Activated CD8-positive, alpha-beta memory T cell treated with anti-CD3 and anti-CD28 coated beads for 24 hours (primary cell): ENCODE measurements at regions not wholly inside any gene's neighbourhood (a gene's known extent, or its start where the extent isn't known, plus 50 kb on each side); places are given as distances from the start of the nearest gene placed in this dataset.
"Not testable (repeated sequence)": the region's sequence is repeated elsewhere in the genome, so short reads cannot be mapped to it uniquely, and the experiment has no call there.

Experiments
- DNase-seq: peaks from one replicate; pipeline ENCODE4 v3.0.0-alpha.2; 2020

DNA sequence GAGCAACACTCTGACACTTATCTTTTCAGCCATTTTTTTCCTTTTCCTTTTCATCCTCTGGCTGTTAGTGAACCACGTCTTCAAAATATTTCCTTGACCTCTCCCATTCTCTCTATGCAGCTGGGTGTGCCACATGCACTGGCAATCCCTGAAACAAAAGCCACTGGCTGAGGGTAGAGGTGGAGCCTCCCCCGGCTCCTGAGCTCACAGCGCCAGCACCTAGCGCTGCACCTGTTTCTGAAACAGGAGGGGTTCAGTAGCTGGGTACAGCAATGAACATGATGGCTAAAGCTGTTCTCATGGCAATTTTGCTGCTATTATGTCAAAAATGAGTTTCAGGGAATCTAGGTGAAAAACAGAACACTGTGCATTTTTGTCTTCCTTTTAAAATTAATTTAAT is 314.7 kb upstream of the ATP10A start:
- no peak for DNase-seq

DNA sequence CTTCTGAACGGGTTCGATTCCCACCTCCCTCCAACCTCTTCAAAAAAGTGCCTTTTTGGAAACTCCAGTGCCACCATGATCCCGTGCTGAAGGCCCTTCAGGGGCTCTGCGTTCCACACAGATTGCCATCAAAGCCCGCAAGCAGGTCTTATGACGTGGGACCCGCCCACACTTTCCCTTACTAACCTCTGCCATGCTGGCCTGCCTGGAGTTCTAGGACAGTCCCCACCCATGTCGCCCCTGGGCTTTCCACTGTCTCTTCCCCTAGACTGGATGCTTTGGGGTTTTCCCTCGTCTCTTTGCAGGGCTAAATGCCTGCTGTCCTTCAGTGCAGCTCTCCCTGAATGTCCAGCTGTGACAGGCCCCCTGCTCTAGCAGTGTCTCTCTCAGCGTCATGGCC is 313.7 kb upstream of the ATP10A start:
- no peak for DNase-seq

DNA sequence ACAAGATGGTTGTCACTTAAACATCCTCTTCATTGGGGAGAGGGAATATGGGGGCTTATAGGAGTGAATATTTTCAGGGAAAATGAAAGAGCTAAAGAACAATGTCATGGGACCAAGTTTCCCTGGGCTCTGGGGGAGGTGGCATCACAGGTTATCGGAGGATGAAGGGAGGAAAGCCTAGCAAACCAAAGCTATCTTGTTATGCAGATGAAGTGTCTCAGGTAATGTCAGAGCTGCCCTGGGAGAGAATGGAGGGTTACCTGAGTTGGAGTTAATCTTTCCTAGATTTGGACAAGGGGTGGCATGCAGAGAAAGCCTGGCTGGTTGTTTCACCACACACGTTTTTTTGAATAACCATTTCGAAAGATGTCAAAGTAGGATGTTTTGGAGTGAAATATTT is 308.1 kb upstream of the ATP10A start:
- DNase-seq, result no peak

DNA sequence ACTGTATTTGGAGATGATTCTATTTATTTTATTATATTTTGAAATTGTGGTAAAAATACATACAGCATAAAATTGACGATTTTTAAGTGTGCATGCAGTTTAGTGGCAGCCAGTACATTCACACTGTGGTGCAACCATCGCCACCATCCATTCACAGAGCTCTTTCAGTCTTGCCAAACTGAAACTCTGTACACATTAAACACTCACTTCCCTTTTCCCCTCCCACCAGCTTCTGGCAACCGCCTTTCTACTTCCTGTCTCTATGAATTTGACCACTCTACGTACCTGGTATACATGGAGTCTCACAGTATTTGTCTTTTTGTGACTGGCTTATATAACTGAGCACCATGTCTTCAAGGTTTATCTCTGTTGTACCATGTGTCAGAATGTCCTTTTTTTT is 303.3 kb upstream of the ATP10A start:
- no peak for DNase-seq

DNA sequence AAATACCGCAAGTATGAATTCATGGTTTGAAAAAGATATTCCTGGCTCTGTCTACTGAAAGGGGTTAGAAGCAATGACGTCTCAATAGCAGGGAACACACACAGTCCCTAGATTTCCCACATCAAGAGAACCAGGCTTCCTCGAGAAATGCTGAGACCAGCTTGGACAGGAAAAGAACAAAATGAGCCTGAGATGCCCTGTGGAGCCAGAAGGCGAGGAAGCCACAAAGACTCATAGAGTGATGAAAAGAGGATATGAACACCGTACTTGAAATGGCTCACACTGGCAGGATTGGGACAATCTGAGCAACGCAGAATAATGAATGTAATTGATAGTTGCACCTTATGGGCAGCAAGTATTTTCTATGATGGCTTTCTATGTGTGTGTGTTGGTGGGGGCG is 302.4 kb upstream of the ATP10A start:
- no peak for DNase-seq

DNA sequence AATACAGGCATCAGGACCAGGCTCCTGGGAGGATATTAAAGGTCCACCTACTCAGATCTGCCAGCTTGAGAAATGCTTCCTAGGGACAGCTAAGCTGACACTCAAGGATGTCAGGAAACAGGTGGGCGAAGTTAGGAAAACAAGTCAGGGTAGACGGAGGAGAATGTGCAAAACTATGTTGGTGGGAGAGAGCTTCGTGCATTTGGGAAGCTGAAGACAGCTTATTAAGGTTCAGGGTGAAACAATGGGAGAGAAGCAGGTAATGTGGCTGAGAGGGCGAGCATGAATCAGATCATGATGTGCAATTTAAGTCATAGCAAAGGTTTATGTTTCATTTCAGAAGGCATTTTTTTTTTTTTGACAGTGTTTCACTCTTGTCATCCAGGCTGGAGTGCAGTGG is 297.2 kb upstream of the ATP10A start:
- no peak for DNase-seq

DNA sequence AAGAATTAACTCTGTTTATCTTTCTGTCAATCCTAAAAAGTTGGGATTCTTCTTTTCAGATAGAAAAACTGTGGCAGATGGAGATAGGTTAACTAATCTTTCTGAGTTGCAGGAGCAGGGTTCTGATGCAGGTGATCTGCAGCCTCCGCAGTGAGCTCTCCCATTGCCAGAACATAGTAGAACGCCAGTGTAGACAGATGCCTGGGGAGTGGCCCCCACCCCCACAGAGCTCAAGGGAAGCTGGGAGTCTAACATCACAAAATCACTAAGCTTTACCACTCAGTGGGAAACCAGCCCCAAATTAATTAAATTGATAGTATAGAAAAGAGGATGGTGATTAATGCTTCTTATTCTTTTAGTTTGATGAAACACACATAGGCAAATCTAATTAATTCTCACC is 295.0 kb upstream of the ATP10A start:
- no peak for DNase-seq

DNA sequence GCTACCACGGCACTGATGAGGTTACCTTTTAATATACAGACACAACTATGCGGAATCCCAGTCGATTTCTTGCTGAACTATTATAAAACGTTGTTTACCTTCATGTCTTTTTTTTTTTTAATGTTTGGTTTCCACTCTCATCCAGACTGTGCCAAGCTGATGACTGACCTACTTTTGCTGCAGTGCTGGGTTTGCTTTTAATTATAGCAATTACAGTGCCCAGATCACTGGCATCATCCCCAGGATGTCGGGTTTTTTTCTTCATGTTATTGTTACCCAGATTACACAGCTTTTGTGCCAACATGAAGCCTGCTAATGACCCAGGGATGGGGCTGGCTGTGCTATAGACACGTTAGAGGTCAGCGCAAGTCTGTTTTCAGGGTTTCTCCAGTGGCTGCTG is 294.0 kb upstream of the ATP10A start:
- no peak for DNase-seq

DNA sequence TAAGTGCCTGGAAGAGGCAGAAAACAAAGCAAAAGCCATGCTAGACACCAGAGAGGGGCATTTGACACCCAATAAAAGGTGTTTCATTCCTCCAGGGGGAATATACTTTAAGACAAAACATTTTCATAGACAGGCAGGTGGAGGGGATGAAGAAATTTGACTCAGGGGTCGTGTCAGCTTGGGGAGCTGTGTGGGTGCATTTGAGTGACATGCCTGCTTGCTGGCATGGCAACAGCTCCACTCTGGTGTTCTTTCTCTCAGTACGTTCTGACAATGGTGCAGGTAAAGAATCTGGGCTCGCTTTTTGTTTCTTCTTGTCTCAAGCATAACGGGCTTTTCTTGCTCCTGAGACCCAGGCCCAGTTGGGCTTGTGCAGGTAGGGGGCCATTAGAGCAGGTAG is 292.9 kb upstream of the ATP10A start:
- DNase-seq, result no peak

DNA sequence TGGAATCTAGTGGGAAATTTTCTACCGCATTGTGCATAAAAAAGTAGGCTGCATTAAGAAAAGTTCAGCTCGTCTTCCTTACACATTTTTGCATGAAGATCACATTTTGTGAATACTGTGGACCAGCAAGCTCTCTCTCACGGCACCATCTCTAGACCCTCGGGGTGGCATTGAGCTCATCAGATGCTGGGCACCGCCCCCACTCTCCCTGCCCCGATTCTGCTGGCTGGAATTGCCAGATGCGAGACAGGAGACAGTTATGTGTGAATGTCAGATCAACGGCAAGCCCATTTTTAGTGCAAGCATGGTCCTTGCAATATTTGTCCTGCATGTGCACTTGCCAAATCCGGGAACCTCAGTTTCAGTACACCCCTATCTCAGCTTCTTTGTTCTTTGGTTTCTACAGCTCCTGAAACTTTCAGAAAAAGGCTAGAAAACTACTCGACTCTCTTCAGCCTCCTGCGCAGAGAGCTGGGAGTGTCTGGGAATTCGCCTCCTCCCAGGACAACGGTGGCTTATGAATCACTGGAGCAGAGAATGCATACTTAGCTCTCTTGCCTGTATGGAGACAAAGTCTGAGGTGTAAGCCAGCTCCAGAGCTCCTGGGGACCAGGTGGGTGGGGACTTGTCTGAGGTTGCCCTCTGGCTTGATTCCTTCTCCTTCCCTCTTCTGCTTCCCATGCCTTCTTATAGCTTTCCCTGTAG is 285.2 kb upstream of the ATP10A start:
- DNase-seq, result no peak

DNA sequence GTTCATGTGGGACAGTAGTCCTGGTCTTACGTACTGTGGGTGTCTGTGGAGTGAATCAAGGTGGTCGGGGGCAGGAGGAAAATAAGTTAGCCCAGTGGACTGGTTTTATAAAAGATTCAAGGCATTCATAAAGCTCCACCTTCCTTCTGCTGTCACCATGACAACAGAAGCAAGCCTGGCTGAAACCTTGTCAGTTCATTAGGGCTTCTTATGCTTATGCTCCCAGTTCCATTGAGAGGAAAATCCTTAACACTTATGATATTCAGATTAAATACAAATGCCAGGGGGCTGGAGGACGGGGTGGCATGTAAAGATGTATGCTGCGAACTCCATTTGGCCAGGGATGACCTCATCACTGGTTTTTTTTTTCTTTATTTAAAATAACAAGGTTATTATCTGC is 283.1 kb upstream of the ATP10A start:
- no peak for DNase-seq

DNA sequence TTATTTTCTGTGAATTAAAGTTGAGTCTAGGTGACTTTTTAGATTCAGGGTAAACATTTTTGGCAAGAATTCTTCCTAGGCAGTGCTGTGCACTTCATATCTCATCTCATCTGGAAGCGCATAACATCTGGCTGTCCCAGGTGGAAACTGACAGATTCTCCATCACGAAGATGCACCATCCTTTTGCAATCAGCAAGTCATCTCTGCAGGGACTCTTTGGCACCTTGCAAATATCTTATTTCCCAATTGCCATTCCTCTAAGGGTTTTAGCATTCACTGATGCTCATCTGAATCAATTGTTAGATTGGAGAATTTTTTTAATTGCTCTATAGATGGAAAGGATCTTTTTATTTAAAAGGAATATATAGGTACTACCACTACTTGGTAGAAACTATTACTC is 282.7 kb upstream of the ATP10A start:
- DNase-seq, result no peak

DNA sequence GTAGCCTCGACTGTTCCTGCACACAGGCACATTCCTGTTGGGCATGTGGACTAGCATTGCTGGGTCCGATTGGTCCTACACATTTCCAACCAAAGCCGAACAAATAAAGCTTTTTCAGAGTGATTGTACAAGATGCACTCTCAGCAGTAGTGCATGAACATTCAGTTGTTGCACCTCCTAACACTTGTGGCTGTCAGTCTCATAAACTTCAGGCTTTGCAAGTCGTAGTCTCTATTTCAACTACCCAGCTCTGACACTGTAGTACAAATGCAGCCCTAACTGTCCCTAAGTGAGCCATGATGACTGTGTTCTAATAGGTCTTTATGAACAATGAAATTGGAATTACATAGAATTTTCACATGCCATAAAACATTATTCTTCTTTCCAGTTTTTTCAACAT is 281.7 kb upstream of the ATP10A start:
- DNase-seq, result no peak

DNA sequence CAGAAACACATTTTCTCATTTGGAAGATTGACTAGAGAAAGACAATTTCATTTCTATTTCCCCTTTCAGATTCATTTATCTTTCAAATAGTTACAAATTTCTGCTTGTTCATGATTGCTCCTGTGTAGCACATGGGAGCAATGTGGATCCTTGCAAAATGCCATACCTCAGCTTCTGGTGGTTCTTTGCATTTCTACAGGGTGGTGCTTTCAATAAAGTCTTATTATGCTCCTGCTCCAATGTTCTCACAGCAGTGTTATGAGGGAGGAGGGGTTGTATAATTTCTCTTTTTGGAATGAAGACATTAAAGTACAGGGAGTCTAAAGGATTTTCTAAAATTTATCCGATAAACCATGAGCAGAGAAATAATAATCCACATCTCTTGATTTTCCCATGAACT is 280.1 kb upstream of the ATP10A start:
- no peak for DNase-seq

DNA sequence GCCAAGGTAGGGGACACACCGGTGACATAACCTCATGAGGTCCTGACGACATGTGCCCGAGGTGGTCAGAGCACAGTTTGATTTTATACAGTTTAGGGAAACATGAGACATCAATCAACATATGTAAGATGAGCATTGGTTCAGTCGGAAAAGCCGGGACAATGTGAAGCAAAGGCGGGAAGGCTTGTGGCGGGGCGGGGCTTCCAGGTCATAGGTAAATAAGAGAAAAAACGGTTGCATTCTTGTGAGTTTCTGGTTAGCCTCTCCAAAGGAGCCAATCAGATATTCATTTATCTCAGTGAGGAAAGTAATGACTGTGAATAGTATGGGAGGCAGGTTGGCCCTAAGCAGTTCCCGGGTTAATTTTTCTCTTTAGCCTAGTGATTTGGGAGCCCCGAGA is 271.7 kb upstream of the ATP10A start:
- DNase-seq, result no peak

DNA sequence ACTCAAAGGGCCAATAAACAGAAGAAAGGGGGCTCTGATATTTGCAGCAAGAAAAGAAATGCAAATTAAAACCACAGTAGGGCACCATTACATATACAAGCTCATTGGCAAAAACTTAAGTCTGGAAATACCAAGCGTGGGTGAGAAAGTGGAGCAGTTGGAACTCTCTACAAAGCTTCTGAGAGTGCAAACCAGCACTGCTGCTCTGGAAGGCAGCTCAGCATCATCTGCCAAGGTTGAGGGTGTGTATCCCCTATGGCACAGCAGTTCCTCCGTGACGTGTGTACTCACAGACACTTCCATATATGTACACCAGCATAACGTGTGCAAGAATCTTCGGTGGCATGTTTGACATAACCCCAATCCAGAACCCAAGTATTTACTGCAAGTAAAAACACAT is 271.0 kb upstream of the ATP10A start:
- no peak for DNase-seq

DNA sequence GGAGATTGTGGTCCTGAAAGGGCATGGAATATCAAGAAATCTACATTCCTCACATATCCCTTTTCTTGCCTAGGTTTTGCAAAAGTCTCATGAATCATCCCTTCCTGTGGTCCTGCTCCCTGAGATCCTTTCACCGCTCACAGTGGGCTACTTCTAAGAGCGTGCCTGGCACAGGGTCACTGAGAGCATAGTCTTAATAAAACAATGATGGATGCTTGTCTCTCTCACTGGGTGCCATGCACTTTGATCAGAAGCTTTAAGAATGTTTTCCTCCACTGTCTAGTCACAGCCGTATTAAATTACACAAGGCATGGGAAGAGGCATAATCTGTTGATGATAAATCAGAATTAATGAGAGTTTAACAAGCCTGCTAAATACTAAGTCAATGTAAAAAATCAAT is 269.7 kb upstream of the ATP10A start:
- no peak for DNase-seq

DNA sequence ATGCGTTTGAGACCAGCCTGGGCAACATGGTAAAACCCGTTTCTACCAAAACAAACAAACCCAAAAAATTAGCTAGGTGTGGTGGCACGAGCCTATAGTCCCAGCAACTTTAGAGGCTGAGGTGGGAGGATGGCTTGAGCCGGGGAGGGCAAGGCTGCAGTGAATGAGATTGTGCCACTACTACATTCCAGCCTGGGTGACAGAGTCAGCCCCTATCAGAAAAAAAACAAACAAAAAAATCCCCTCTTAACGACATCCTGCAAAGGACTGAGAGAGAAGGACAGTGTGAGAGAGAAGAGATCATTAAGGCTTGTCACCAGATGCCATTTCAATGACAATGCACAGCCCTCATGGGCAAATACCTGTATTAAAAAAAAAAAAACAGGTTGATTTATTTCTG is 266.7 kb upstream of the ATP10A start:
- DNase-seq, result no peak

DNA sequence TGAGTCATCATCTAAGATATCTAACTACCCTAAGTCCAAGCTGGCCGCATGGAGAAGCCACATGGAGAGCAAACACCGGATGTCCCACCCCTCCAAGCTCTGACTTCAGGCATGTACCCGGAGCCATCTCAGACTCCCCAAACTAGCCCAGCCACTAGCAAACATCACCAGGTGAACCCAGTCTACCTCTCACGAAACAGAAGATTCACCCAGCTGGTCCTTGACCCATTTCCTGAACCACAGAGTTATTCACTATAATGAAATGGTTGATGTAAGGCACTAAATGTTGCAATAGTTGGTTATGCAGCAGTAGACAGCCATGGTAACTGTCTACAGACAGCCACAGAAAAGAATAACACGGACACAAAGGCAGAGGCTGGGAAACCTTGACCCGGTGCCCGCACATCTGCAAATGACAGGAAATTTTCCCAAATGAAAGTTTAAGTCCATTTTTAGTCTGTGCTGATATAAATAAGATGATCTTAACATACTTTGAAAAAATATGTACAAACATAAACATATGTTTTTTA is 265.5 kb upstream of the ATP10A start:
- no peak for DNase-seq

DNA sequence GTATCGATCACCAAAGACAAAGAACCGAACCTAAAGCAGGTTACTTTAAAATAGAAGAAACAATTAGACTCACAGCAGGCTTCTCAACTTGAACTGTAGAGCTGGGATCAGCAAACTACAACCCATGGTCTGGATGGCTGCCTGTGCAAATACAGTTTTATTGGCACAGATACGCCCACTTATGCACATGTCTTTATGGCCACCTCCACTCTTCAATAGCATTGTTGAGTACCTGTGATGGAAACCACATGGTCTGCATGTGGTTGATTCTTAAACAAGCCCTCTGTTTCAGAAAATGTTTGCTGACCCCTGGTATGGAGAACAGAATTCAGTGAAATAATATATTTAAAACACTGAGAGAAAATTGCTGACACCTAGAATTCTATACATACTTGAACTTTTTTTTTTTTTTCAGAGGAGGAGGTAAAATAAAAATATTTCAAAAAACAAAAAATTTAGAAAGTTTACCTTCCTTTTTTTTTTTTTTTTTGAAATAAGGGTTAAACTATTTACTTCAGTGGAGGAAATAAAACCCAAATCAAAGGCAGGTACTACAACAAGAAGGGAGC is 263.8 kb upstream of the ATP10A start:
- DNase-seq, result no peak

DNA sequence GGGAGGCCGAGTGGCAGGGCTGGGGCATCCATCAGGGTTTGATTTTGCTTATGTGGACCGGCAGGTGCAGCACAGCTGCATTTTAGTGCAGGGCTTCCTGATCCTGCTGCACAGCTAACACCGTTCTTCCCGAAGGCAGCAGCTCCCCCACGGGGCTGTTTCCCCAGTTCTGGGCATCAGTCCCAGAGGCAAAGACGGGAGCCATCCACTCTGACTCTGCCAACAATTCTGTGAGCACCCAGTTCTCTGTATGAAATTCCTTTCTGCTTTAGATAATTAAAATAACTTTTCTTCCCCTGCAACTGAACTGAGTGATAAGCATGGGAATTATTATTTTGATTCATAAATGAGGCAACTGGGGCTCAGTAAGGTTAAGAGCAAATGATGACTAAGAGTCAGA is 262.9 kb upstream of the ATP10A start:
- DNase-seq, result no peak

DNA sequence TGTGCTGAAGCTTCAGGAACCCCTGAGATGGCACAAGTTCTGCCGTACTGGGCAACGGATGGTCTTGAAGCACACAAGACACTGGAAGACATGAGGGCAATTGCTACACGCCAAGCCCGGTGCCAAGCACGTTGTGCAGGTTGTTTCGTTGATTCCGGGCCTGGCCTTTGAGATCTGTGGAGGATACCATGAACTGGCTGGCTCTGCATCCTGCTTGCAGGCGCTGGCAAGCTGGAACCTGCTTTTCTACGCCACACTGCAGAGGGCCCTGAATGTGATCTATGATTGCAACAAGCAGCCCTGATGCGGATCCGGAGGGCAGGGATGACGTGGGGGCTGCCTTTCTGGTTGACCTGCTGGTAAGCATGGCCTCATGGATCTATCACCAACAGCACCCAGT is 262.5 kb upstream of the ATP10A start:
- DNase-seq, result no peak

DNA sequence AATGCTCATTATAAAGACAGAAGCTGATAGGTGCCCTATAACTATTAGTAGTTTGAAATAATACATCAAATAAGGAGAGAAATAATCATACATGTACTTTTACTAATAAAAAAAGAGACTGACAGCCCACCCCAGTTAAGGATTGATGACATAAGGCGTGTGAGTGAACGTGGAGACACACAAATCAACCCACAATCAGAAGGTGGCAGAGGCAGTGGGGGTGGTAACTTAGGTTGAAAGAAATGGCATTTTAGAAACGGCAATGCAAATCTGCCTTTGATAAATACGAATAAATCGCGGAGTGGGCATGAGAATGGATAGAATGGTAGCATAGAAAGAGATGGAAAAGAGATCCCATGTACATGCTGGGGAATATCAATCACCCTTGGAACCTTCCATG is 256.2 kb upstream of the ATP10A start:
- DNase-seq, result no peak

DNA sequence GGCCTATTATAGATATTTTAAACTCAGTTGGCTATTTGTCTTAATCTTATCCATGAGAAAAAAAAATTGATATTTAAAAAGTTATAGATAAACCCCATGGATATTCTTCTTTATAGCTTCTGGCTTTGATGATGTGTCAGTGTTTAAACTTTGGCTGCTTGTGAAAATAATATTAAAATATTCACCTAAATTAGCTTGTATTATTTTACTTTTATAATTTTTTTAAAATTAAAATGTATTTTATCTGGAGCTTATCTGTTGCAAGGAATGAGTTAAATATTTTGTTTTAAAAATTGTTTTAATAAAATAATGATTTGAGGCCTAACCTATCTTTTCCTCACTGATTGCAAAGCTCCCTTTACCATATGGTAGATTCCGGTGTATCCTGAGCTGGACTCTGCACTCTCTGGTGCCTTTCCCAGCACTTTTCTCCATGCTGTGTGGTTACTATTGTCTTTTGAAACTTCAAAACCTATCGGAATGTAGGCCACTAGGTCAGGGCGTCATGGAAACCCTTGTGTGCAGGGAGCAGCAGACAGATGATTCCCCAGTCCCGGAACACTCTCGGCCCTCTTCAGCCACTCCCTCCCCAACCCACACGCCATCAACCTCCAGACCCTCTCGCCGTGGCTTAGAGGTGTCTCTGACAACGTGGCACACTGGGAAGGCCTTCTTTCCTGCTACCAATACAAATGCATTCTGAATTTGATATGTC is 252.3 kb upstream of the ATP10A start:
- DNase-seq, result no peak

DNA sequence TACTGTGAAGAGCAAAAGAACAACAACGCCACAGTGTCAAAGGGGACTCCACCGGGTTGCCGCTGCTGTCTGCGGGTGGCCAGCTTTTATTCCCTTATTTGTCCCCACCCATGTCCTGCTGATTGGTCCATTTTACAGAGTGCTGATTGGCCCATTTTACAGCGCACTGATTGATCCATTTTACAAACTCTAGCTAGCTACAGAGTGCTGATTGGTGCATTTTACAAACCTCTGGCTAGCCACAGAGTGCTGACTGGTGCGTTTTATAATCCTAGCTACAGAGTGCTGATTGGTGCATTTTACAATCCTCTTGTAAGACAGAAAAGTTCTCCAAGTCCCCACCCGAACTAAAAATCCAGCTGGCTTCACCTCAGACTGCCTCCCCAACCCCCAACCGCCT is 251.0 kb upstream of the ATP10A start:
- not testable (repeated sequence) for DNase-seq
